ENCODE measurements at regions not wholly inside any gene's neighbourhood (a gene's known extent, or its start where the extent isn't known, plus 50 kb on each side); places are given as distances from the start of the nearest gene placed in this dataset.

DNA sequence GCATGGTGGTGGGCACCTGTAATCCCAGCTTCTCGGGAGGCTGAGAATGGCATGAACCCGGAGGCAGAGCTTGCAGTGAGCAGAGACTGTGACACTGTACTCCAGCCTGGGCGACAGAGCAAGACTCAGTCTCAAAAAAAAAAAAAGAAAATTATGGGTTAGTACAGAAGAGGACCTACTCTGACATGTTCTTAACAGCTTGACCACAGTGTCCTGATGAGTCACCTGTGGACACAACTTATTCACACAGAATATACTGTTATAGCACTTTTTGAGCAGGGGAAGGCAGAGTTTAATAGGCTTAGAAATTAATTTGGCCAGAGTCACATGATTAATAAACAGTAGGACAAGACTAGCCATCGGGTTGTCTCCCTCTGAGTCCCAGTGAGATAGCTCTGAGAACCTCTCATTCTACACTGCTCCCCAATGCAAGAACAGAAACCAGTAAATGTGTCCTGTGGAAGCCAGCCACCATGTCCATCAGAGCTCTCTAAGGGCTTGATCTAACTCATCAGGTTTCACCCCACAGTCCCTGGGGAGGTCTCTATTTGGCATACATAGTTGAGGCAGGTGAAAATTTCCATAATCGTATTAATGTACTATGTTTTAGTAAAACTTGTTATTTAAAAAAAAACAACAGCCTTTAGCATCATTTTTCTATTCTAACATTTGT, 1077.9 kb upstream of the C9orf72 start:
- no peak for DNase-seq

DNA sequence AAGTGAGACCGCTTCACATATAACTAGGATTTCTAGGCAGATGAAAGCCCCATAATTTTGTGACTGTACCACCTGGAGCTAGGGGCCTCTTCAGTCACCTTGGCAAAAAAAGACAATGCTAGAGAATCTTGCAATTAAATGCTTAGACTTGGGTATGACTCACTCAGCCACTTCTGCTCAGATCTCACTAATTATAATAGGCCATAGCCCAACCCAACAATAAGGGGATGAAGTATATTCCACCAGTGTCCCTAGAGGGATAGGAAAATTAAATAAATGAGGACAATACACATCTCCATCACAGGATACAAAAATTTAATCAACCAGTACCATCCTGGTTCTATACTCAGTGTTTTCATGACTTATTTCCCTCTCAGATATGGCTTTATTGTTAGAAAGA, 1079.9 kb upstream of the C9orf72 start:
- no peak for DNase-seq

DNA sequence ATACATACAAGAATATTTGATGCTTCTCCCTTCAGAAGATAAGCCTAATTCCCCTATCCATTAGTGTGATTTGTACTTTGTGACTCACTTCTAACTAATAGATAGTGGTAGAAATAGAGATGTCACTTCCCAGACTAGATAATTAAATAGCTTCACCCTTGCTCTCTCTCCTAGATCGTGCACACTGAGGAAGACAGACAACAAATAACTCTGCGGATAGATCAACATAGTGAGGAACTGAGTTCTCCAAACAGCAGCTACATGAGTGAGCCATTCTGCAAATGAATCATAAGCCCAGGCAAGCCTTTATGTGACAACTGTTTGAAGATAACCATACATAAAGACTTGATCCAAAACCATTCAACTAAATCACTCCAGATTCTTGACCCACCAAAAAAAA, 1083.4 kb upstream of the C9orf72 start:
- no peak for DNase-seq

DNA sequence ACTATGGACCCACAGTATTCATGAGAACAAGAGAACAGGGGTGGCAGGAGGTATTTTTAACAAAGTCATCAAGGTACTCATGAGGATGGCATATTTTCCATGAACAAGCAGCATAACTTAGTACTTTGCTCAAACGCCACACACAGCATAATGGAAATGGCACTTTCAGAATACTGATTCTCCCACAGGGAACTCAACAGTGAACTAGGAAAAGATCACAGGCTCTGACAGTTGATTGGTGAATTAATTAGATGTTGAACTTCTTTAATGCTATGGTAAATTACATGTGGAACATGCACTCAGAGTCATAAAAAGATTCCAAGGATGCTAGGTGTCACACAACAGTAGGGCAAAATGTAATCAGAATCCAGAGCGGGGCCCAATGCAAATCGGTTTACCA, 1088.6 kb upstream of the C9orf72 start:
- no peak for DNase-seq

DNA sequence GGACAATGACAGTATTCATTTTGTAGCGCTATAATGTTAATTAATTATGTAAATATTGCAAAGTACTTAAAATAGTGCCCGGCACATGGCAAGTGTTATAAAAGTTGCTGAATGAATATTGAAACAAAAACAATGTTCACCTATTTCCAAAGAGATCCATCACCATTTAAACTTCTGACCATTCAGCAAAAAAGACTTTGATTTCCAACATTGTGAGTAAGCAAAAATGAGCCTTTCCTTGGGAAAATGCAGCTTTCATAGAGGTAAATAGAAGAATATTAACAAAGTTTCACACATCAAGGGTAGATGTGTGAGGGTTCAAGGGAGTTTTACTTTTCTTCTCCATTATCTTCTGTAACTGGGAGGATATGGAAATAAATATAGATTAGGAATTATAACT, 1089.4 kb upstream of the C9orf72 start:
- no peak for DNase-seq

DNA sequence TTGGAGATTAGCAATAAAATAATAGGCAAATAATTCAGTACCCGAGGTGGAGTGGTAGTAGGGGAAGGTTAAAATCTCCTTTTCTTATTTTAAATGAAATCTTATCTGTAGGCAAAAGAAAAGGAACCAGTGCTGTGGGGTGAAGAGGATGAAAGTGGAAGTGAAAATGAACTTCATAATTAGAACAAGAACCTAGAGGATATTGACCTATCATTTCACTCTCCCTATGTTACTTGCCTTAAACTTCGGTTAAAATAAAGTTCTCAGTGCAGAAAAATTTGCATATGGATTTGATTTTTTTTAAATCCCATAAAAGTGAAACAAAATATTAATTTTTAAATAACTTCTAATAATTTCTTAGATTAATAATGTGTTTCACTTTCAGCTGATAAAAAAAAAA, 1094.9 kb upstream of the C9orf72 start:
- DNase-seq = no peak

DNA sequence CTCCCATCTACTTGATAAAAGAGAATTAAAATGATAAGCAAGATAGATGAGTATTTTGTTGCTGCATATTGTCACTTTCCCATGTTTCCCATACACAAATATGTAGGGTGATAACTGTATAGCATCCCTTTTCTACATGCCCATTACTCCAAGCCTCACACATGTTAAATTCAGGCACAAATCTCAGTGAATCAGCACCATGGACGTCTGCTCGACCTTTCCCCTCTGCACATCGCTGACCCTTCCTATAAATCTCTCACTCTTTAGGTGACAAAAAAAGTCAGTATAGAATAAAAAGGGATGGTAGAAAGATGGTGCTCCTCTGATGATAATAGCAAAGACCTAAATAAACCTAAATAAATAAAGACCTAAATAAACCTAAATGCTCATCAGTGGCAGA, 1097.7 kb upstream of the C9orf72 start:
- DNase-seq = no peak

DNA sequence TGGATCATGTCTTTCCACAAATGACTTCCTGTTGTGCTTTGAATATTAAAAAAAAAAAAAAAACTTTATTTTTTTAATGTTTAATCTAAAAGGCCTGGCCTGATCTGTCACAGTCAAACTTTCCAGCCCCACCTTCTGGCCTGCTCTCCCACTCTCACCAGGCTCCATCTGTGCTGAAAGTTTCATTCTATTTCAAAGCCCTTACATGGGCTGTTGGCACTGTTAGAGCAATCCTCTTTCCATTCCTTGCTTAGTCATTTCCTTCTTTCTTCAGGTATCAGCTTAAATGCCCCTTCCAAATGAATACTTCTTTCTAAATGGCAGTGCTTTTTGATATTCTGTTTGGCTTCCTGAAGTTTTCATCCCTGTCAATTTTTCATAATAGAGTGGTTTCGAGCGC, 1104.8 kb upstream of the C9orf72 start:
- no peak for DNase-seq

DNA sequence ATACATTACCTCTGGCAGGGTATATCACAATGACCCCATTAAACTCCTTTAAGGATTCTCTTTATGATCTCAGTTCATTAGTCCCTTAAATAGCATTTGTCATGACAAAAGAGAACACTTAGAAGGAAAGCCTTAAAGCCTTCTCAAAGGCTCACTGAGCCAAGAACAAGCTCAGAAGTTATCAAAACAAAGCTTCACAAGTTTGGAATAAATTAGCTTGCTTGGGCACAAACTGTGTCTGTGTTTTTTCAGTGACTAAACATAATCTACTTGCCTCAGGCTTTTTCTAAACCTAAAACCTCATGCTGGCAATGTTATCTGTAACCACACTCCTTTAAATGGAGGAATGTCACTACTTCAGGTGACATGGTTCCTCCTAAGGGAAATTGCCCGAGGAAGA, 1114.9 kb upstream of the C9orf72 start:
- DNase-seq = no peak

DNA sequence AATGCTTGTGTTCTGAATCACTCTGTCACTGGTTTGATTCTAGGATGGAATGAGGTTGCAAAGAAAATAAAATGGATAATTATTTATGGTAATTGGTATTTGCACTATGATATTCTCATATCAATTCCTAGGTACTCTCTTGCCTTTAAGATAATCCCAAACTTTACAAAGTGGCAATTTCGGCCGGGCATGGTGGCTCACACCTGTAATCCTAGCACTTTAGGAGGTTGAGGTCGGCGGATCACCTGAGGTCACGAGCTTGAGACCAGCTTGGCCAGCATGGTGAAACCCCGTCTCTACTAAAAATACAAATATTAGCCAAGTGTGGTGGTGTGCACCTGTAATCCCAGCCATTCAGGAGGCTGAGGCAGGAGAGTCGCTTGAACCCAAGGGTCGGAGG, 1118.7 kb upstream of the C9orf72 start:
- DNase-seq = no peak

DNA sequence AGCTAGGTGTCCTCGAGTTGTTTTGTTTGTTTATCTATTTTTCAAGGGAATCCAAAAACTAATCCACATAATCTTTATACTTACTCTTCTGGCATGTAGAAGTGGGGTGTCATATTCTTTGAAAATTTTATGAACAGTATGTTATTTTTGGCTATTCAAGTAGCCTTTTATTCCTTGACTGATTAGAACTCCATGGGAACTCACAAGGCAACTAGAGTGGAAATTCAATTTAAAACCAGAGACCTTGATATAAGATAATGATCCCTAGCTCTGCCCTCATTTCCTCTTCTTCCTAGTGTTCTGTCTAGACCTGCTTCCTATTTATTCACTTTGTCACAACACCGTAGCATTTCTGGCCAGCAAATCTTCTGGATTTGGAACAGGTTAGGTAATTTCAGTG, 1123.7 kb upstream of the C9orf72 start:
- DNase-seq = no peak

DNA sequence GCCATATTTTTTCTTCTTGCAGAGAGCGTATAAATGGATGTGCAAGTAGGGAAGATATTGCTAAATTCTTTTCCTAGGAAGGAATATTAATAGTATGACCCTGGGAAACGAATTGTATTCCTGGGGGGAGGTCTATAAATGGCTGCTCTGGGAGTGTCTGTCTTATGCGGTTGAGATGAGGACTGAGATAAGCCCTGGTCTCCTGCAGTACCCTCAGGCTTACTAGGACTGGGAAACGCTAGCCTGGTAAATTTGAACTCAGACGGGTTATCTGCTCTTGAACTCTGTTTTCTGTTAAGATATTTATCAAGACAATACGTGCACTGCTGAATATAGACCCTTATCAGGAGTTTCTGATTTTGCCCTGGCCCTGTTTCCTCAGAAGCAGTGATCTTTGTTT, 1126.4 kb upstream of the C9orf72 start:
- DNase-seq = no peak

DNA sequence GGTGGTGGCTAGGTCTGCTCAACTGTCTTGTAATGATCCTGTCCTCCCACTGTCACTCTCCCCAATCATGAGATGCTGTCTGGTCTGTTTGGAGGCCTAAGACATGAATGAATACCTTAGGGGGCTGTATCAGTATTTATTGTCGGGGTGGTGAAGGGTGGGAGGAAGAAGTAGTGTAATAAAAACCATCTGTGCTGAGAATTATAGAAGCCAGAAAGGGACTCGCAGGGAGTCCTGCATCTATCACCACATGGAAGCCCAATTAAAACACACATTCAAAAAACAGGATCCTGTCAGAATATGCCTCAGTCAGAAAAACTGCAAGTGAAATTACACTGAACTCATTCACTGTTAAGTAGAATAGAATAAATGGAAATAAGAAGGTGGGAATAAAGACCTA, 1134.3 kb upstream of the C9orf72 start:
- DNase-seq = no peak

DNA sequence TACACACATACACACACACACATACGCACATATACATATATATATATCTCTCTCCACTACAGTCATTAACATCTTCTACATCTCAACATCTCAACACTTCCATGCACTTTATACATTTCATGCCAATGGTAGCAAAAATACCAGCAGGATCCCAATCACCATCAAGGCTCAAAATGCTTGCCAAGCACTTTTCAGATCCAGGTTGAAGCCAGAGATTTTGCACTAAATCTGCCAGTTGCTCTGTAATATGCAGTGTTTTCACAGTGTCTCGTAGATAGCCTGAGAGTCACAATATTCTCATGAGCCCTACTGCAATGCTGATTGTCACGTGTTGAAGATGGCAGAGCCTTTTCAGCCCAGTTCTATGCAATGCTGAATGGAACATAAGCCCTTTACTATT, 1140.9 kb upstream of the C9orf72 start:
- no peak for DNase-seq

DNA sequence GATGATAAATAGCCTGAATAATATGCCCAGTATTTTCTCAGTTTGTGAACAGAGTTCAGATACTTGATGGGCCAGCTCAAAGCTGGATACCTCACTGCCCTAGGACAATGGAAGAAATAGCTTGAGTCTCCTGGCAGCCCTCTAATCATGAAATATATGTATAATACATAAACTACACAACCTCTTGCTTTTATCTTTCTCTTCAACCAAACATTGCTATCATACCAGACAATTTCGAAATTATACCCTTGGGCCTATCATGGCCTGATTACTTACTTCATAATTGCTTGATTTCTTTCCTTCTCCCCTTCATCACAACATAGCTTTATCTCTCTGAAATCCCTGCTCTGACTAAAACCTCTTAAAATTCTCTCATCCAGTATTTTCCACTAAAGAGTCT, 1144.9 kb upstream of the C9orf72 start:
- no peak for DNase-seq

DNA sequence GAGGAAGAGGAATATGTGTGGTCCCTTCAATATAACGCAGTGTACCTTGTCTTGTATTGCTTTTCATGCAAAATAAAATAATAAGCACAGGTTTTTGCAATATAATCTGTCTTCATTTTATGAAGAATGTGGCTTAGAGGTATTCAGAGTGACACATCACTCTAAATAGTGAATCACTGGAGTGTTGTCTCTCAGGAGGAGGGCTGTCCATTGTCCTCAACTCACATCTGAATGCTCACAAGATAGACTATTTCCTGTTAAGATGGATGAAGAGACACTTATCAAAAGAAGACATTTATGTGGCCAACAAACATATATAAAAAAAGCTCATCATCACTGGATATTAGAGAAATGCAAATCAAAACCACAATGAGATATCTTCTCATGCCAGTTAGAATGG, 1147.5 kb upstream of the C9orf72 start:
- no peak for DNase-seq

DNA sequence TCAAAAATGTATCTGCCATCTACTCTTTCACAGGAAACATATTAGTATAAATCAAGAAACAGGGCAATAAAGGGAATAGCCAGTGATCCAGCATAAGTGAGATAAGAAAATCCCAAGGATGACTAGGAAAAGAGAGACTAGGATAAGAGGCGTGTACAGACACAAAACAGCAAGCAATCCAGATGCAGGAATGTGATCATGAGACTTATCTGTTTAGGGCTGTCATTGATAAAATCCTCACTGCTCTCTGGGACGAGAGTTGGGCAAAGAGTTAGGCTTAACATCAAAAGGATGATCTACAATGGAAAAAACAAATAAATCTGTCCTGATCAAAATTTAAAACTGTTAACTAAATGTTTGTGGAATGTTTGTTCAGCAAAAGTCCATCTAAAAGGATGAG, 1156.8 kb upstream of the C9orf72 start:
- no peak for DNase-seq

DNA sequence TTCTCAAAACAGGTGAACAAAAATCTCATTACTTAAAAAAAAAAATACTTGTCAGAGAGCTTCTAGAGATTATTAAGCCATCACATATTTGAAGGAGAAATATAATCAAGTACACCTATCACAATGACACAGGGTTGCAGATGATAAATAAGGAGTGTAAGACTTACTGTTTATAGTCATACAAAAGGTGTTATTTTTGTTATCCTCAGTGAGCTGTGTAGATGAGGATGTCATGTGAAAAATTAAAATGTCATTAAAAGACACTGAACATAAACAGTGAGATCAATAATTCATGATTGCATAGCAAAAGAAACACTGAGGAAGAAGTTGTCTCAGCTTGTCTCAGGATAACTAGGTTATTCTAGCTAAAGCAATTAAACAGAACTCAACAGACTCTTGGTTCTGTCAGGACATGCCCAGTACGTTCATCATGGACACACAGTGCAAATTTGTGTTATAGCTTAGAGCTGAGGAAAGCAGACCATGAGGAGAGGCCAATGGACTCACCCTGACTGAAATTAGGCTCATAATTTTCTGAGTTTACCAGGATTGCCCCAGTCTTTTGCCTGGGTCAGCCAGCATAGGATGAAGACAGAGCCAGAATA, 1162.6 kb upstream of the C9orf72 start:
- no peak for DNase-seq

DNA sequence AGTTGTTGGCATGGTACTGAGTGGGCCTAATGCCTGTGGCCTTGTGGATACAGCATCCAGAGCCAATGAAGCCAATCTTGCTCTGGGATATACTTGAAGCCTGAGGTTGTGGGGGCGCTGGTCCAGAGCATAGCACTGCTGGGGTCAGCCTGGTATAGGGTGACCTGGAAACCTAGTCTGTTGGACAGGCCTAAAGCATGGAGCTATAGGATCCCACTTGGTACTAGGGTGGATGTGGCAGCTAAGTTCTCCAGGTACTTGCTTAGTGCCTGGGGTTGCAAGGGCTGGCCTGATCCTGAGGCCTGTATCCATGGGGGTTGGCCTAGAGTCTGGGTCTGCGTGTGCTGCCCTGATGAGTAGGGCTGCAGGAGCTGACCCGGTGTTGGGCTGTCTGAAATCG, 1168.2 kb upstream of the C9orf72 start:
- no peak for DNase-seq

DNA sequence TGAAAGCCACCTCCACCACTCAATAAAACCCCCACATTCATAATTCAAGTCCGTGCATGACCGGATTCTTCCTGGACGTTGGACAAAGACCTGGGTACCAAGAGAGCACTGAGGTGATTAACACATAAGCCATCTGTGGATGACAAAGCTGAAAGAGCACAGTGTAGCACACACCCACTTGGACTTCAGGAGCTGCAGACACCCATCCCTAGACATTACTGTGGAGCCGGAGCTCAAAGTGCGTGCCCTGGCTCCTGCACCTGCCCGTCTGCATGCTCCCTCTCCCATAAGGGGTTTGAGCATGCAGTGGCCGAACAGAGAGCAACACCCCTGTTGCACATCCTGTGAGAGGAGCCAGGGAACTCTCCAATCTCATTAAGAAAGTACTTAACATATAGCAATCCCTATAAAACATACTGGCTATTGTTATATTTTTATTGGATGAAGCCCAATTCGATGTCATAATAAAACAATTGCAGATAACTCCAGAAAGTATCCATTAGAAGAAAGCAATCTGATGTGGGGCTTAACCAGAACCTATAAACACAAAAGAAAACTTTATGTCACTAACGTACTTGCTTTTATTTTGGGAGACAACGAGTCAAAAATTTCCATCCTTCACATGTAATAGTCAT, 1174.2 kb upstream of the C9orf72 start:
- DNase-seq = peak; percentile 34

DNA sequence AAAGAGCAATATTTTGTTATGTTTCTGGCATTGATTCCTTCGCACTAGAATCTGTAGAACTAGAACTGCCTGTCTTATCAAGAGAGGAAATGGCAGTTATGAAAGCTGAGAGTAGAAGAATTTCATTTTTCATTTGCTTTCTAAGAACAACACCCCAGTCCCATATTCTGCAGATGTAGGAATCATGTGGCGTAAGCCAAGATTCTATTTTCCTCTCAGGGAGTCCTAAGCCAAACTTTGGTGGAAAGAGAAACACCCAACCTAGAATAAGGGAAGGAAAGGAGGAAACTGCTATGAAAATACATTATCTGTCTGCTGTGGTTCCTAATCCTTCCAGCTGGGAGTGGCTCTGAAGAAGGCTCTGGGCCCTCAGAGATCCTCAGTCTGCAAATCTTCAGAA, 1176.9 kb upstream of the C9orf72 start:
- DNase-seq = peak; percentile 48

DNA sequence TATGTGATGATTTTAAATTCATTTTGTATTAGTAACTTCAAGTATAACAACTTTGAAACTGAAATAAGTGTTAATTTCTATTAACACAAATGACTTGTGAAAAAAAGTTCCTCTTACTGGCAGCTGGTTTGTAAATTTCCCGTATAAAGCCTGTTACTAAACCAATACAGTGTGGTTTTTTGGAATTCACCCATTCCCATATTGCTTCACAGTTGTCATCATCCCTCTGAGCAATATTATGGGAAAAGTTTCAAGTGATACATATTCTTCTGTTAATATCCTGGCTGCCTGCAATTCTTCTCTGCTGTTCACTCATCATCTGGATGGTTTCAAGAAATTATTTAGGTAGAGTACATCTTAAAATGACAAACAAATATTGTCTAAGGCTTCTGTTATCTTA, 1185.1 kb upstream of the C9orf72 start:
- no peak for DNase-seq

DNA sequence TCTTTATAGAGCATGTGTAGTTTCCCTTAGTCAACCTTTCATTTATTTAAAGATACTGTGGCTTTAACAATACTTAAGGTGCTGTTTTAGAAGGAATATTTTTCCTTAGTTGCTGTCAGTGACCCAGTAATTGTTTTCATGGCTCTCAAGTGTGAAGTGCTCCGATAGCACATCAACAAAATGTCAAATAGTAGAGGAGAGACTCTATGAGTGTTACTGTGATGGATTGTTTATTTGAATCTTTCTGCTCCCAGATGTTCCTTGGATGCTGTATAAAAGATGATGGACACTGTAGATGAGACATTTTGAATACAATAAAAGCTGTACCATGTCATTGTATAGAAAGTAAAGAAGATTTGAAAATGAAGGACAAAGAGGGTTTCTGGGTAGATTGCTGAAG, 1185.7 kb upstream of the C9orf72 start:
- DNase-seq = no peak

DNA sequence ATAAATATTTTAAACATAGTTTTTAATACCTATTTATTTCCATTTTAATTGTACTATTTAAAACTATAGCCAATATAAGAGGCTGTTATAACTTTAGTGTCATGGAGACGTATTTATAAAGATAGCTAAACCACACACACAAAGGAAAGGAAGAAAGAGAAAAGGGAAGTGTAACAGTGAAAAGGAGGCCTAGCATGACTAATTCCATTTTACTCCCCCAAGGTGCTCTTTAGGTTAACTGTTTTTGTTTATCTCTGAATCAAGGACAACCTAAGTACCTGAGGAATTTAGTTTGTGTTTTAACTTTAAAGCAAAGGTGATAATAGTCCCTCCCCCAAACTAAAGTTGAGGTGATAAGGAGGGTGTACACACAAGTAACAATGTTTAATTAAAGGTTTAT, 1188.9 kb upstream of the C9orf72 start:
- DNase-seq = no peak

DNA sequence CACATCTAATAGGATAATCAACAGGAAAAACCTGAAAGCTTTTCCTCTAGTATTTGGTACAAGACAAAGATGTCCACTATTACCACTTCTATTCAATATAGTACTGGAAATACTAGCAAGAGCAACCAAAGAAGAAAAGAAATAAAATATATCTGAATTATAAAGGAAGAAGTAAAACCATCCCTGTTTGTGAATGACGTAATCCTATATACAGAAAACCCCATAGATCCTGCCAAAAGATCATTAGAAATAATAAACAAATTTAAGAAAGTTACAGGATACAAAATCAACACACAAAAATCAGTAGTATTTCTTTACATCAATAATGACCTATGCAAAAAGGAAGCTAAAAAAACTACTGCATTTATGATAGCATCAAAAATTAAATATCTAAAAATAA, 1191.3 kb upstream of the C9orf72 start:
- DNase-seq = no peak
